NCI-H1436 (cell line): ENCODE measurements at regions not wholly inside any gene's neighbourhood (a gene's known extent, or its start where the extent isn't known, plus 50 kb on each side); places are given as distances from the start of the nearest gene placed in this dataset.

Experiments used
- DNase-seq: peaks from one replicate; lab custom pipeline; 2025; lab: John Stamatoyannopoulos, UW

- DNase-seq = no peak
These were observed 195.3 kb upstream of the TCF21 start for GRCh38 chr6:133693565-133693964.

DNA sequence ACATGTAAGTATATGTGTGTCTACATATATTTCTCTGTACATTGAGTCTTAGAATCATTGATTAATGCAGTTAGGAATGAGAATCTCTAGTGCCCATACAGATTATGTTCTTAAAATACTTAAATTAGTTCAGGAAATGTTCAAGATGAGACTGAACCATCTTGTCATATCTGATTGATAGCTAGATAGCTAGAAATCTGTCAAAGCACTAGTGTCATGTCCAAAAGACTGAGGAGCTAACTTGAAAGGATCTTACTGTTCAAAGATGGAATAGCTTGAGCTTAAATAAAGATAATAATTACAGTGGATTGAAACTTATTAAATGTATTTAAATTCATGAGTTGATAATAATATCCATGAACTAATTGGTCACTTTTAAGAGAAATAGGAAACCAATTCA, 191.7 kb upstream of the TCF21 start:
- DNase-seq = no peak

DNA sequence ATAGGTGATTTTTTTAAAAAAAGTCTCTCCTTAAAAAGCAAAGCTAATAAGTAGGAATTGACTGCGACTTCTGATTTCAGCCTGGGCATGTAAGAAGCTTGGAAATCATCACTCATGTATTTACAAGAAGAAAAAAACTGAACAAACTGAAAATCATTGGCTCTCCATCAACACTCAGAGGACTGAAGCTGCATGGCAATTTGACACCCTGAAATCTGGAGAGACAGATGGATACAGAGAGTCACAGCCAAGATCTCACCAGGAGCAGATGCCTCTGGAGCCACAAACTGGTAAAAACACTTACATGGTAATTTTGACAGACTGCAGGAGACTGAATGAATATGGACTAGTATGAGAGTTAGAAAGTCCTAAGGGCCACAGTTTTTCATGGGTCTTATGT, 191.2 kb upstream of the TCF21 start:
- DNase-seq = no peak

DNA sequence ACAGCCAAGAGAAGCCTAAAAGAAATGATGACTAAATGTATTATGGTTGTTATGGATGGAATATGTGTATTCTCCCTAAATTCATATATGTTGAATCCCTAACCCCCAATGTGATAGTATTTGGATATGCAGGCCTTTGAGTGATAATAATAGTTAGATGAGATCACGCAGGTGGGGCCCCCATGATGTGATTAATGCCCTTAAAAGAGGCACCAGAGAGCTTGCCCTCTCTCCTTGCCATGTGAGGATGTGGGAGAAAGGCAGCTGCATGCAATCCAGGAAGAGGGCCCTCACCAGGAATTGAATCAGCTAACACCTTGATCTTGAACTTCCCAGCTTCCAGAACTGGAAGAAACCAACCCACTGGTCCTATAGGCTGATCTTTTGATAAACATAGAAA, 190.6 kb upstream of the TCF21 start:
- DNase-seq = no peak

DNA sequence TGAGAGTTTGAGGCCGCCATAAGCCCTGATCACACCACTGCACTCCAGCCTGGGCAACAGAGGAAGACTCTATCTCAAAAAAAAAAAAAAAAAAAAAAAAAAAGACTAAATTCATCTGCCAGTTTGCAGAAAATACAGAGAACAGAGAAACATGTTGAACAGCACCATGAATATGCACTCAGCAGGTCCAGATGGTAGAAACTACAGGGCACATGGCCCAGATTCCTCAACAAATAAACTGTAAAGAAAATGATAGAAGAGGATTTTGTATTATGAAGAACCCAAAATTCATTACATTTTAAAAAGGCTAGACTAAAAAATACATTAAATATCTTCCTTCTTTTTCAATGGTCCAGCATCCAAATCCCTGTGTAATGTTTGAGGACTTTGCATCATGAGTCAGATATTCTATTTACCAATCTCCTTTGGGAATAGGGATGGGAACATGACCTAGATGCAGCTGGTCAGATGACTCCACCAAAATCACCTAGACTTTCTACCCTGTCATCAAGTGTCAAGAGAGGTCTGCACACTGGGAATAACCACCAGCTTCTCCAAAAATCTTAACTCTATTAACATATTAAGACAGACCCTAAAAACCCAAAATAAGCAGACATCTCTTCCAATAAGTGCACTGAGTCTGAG, 189.1 kb upstream of the TCF21 start:
- DNase-seq = no peak

DNA sequence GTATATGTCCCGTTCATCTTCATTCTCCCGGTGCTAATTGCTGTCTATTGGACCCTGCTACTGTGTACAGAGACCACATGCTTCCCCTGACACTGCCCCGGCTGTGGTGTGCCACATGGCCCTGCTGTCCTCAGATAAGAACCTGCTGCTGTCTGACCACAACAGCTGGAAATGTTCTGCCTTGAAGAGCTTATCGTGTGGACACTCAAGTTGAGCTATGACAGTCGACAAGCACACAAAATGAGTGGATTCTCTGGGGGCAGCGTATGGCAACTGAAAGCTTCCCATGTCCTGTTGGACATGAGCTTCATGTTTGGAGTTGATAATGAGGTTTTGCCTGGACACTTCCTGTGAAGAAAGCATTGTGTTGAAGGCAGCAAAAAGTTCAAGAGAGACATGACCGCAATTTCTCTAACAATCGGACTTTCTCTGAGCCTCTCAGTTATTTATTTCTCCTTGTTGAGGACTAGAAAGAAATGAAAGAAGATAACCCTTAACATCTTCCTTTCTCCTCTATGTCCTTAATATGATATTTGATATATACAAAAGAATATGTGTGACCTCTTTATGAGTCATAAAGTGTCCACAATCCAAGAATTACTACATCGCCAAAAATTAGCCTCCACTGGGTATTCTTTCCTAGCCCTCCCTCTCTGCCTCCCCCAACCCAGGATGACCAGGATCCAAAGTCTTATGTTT, 187.1 kb upstream of the TCF21 start:
- no peak for DNase-seq

DNA sequence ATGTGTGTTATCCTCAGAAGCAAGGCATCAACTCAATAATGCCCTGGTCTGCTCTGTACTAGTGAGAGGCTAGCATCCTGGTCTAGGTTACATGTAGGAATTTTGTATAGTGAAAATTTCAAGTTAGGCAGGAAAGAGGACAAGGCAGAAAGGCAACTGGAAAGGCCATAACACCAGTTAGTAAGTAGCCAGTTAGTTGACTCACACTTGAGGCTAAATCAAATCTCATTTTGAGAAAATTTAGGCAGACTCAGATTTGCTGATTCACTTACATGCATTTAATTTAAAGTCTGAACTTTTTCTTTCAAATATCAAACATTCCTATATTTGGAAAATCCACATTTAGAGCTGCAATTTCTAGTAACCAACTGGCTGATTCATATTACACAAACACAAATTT, 184.5 kb upstream of the TCF21 start:
- DNase-seq = no peak

- DNase-seq = no peak
These were observed 183.8 kb upstream of the TCF21 start for GRCh38 chr6:133705066-133705465.

DNA sequence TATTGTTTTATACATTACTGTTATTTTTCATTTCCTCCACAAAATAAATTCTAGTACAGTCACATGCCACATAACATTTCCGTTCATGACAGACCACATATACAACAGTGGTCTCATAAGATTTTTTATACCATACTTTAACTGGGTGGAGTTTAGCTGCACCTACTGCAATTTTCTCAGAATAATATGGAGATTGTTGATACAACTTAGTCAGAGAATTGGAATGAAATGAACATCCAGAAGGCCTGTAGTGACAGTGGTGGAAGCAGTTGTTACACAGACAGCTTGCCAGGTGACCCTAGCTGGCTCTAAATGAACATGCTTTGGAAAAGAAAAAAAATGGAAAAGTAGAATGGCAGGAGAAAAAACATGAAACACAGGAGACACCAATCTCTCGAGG, 183.2 kb upstream of the TCF21 start:
- DNase-seq = no peak

DNA sequence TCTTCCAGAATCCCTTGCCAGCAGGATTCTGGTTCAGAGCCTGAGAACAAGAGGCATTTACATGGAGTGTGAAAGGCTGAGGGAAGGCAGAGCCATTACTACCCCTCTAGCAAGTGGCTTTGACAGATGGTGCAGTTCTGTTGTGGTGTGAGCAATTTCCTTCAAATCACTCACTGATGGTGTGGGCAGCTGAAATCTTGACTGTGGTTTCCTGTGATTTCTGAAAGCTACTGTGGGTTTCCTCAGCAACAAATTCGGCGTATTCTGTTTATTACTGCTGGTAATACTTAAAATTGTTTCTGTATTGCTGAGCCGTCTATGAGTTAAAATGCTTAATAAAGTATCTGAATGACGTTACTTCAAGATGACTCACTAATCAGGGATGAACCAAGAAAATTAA, 181.5 kb upstream of the TCF21 start:
- no peak for DNase-seq

- DNase-seq = no peak
These were observed 178.1 kb upstream of the TCF21 start for GRCh38 chr6:133710826-133711225.

GRCh38 chr6:133715270-133715669, 173.6 kb upstream of the TCF21 start:
- no peak for DNase-seq

DNA sequence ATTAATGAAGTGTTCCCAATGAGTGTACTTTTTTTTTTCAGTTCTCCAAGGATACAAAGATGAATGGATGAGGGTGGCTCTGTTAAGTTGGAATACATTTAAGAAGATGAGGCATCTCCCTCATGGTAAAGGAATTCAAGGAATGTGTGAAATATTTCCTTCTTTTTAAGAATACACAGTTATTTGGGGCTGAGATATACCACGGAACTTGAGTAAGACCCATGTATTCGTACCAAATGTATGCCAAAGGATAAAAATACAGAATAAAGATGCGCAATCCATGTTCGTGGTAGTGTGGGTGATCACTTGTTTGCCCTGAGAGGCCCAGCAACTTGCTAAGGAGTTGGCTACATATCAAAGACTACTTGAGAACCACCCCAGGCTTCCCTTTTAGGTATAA, 164.2 kb upstream of the TCF21 start:
- no peak for DNase-seq

DNA sequence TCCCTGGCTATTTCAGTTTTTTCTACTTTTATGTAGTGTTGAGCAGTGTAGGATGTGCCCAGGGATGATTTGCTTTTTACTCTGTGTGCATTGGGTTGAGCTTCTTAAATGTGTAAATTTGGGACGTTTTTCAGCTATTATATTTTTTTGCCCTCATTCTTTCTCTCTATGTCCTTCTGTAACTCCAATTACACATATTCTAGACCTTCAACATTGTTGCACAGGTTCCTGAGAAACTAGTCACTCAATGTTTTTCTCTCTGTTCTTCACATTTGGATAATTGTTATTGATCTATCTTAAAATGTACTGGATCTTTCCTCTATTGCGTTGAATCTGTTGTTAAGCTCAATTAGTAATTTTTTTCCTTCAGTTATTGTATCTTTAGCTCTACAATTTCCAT, 162.7 kb upstream of the TCF21 start:
- DNase-seq = no peak

DNA sequence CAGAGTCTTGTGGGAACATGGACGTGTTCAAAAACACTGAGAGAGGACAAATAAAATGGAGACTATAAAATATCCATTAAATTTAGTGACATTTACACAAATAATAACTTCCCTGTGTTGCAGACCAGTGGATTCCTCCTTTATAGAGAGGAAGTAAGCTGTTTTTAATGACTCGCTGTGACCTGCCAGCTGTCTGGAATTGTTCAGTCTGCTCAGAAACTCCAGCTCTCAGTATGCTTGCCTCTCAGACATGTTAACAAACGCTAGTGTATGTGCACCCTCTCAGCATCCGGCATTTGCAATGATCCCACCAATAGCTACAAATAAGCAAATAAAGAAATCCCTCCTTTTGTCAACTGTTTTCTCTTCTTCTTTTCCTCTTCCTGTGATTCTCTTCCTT, 158.0 kb upstream of the TCF21 start:
- no peak for DNase-seq

DNA sequence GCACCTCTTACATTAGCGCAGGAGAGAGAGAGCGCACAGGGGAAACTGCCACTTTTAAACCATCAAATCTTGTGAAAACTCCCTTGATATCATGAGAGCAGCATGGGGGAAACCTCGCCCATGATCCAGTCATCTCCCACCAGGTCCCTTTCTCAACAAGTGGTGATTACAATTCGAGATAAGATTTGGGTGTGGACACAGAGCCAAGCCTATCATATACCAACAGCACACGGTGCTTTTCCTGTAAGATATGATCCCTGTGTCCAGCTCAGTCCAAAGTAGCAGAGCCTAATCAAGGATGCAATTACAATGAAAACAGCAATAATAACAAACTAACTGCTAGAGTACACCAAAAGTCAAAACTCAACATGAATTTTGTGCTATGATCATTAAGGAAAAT, 148.7 kb upstream of the TCF21 start:
- DNase-seq = no peak

- no peak for DNase-seq
These were observed 148.1 kb upstream of the TCF21 start for GRCh38 chr6:133740816-133741215.

GRCh38 chr6:133741375-133741861, 147.5 kb upstream of the TCF21 start:
- DNase-seq = no peak

DNA sequence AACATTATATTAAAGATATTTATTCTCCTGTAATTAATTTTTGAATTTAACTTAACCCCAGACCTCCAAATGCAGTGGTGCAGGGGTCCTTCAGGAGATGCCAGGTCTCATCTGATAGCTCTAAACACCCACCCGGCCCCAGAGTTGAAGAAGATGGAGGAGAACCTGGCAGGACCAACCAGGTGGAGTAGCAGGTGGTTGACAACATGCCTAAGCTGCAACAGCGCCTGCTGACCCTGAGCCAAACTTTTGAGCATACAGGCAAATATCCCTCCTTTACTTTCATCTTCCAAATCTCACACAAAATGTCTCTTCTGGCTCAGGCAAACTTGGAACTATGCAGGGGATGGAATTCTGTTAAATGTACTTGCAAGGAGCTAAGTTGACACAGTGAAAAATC, 145.3 kb upstream of the TCF21 start:
- DNase-seq = no peak

DNA sequence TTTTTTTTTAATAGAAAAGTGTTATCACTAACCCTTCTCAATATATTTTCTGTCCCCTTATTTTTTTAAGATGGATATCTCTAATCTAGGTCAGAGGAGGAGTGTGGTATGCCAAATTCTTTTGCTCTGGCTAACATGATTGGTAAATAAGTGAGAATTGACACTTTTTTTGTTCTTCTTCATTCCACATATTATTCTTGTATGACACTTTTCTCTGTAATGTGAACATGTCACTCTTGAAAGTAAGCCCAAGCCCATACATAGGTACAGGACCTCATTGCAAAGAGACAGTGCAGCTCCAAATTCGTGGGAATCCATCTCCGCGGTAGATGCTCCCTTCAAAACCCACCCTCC, 142.5 kb upstream of the TCF21 start:
- DNase-seq = no peak

GRCh38 chr6:133748628-133749027, 140.3 kb upstream of the TCF21 start:
- no peak for DNase-seq

- no peak for DNase-seq
These were observed 139.5 kb upstream of the TCF21 start for GRCh38 chr6:133749427-133749826.

GRCh38 chr6:133752129-133752528, 136.8 kb upstream of the TCF21 start:
- no peak for DNase-seq

DNA sequence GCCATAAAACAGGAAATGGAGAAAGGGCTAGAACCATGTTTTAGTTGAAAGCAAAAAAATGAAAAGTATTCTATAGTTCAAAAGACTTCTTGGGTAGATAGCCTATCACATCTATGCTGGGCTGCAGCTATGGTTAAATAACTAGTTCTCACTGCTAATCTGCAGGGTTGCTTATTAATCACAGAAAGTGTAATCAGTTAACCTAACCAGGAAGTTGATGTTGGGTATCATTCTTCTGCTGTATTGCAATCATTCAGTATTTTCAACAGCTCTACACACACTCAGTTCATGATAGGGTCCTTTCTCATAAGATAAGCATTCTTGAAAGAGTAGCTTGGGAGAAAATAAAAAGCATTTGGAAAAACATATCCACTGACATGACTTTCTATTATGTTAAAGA, 135.2 kb upstream of the TCF21 start:
- no peak for DNase-seq
